LNCaP clone FGC (cell line): ENCODE measurements at regions not wholly inside any gene's neighbourhood (a gene's known extent, or its start where the extent isn't known, plus 50 kb on each side); places are given as distances from the start of the nearest gene placed in this dataset.

Experiments
- DNase-seq: peaks from one replicate; pipeline ENCODE4 v3.0.0-alpha.2; 2011; ENCODE audit warnings: low read depth
- H3K4me3 ChIP-seq: 2 replicates; pipeline ENCODE4 v1.5.1; 2011; ENCODE audit warnings: mild to moderate bottlenecking, low read depth, low read length, control low read depth
- CTCF ChIP-seq: IDR thresholded peaks from 2 replicates; pipeline ENCODE4 v1.5.1; 2012; ENCODE audit warnings: mild to moderate bottlenecking; ENCODE audit not compliant: control insufficient read depth, insufficient read depth; ENCODE audit errors: extremely low read depth

GRCh38 chr4:98773638-98774037 is 115.2 kb upstream of the TSPAN5 start:
- no peak overlapping the region for H3K4me3 ChIP-seq
- no peak for DNase-seq
- no peak for TF ChIP-seq CTCF

- no peak overlapping the region for H3K4me3 ChIP-seq
- DNase-seq: no peak
- no peak for TF ChIP-seq CTCF
Observed at GRCh38 chr4:98771959-98772632, 113.7 kb upstream of the TSPAN5 start.

GRCh38 chr4:98765771-98766170 is 107.4 kb upstream of the TSPAN5 start:
- DNase-seq: no peak
- no peak overlapping the region for H3K4me3 ChIP-seq
- no peak for TF ChIP-seq CTCF

- H3K4me3 ChIP-seq: no peak overlapping the region
- no peak for DNase-seq
- no peak for TF ChIP-seq CTCF
Observed at GRCh38 chr4:98758182-98758581, 99.8 kb upstream of the TSPAN5 start.

- DNase-seq: no peak
- no peak for TF ChIP-seq CTCF
- no peak overlapping the region for H3K4me3 ChIP-seq
Observed at GRCh38 chr4:98754736-98755135, 96.3 kb upstream of the TSPAN5 start.

- H3K4me3 ChIP-seq: no peak overlapping the region
- no peak for TF ChIP-seq CTCF
- DNase-seq: no peak
Observed at GRCh38 chr4:98749206-98749605, 90.8 kb upstream of the TSPAN5 start.

GRCh38 chr4:98748609-98749008 is 90.2 kb upstream of the TSPAN5 start:
- no peak overlapping the region for H3K4me3 ChIP-seq
- TF ChIP-seq CTCF: no peak
- DNase-seq: no peak
